HepG2 (cell line): ENCODE measurements at regions not wholly inside any gene's neighbourhood (a gene's known extent, or its start where the extent isn't known, plus 50 kb on each side); places are given as distances from the start of the nearest gene placed in this dataset.

ENCODE experiments used
- ATAC-seq: fragments of 200-7000 bp; cut with Tn5 transposase; 3 replicates; pipeline ENCODE4 v1.9.1; 2020; ENCODE audit warnings: mild to moderate bottlenecking, moderate library complexity
- BruUV-seq: library from RNA; stranded (reverse); fragments of 400-500 nt; replicated peaks from 2 replicates; lab custom pipeline; 2021; lab: Mats Ljungman, UMichigan
- CTCF ChIA-PET: fragments of 300-600 bp; formaldehyde crosslinking; extraction: SDS; loops from one replicate; lab custom pipeline; 2021; ENCODE audit warnings: low total read pairs, inconsistent platforms, low intra/inter-chr PET ratio; lab: Yijun Ruan, JAX
- POLR2A ChIA-PET: fragments of 350-600 bp; sonication (Branson Sonifier 250); formaldehyde crosslinking; loops from one replicate; lab custom pipeline; 2020; ENCODE audit warnings: antibody characterized with exemption, inconsistent platforms; lab: Yijun Ruan, JAX
- DNase-seq: peaks from one replicate; pipeline ENCODE4 v3.0.0-alpha.2; 2015; ENCODE audit warnings: low spot score
- FAIRE-seq: peaks from 3 replicates; lab custom pipeline; 2011; peaks lifted over from hg19 to GRCh38; lab: Jason Lieb, UNC
- H2AFZ ChIP-seq: one replicate; pipeline ENCODE4 v1.6.1; 2011; ENCODE audit warnings: low read length, inconsistent platforms
- H3K27ac ChIP-seq: fragments of 300-600 bp; 3 replicates; pipeline ENCODE4 v1.8.0; 2011; ENCODE audit warnings: mixed run types, mild to moderate bottlenecking, mixed read lengths, low read length, inconsistent platforms; ENCODE audit not compliant: insufficient read depth; ENCODE audit errors: extremely low read length
- H3K27me3 ChIP-seq, 2 experiments: fragments of 200-600 bp in 1 of 2; 2 replicates in 1 of 2; 3 replicates in 1 of 2; pipeline versions ENCODE4 v1.6.0 to v1.8.0; 2011; ENCODE audit warnings: low read length in 2 of 2, mild to moderate bottlenecking in 2 of 2, moderate library complexity in 2 of 2, inconsistent platforms in 1 of 2; ENCODE audit not compliant: insufficient read depth in 2 of 2, control insufficient read depth in 1 of 2
- H3K36me3 ChIP-seq, 2 experiments: fragments of 200-600 bp in 1 of 2; replicated peaks in 1 of 2; 2 replicates in 1 of 2; 3 replicates in 1 of 2; pipeline versions ENCODE4 v1.5.1 to v1.8.0; 2011; ENCODE audit warnings: low read length in 2 of 2, inconsistent platforms in 1 of 2; ENCODE audit not compliant: insufficient read depth in 2 of 2, control insufficient read depth in 1 of 2
- H3K4me1 ChIP-seq: 2 replicates; pipeline ENCODE4 v1.5.1; 2012; ENCODE audit warnings: low read length, inconsistent platforms; ENCODE audit not compliant: insufficient read depth
- H3K4me2 ChIP-seq: 2 replicates; pipeline ENCODE4 v1.6.0; 2011; ENCODE audit warnings: low read depth, low read length, inconsistent platforms
- H3K4me3 ChIP-seq, 3 experiments: fragments of 200-600 bp in 1 of 3; sonication (generic), shearing (Covaris generic) in 1 of 3; replicated peaks in 1 of 3; 2 replicates each; pipeline ENCODE4 v1.5.1; 2011 to 2016; ENCODE audit warnings: low read length in 3 of 3, inconsistent platforms in 2 of 3, low read depth in 2 of 3, mild to moderate bottlenecking in 2 of 3, control low read depth in 1 of 3, mixed read lengths in 1 of 3; ENCODE audit not compliant: insufficient read depth in 1 of 3
- H3K79me2 ChIP-seq: one replicate; pipeline ENCODE4 v1.6.1; 2011; ENCODE audit warnings: low read length, inconsistent platforms; ENCODE audit not compliant: insufficient read depth
- H3K9ac ChIP-seq: 2 replicates; pipeline ENCODE4 v1.6.0; 2011; ENCODE audit warnings: mild to moderate bottlenecking, low read depth, low read length, inconsistent platforms; ENCODE audit not compliant: insufficient read depth
- H3K9me3 ChIP-seq: 2 replicates; pipeline ENCODE4 v1.5.1; 2012; ENCODE audit warnings: mild to moderate bottlenecking, low read length
- H4K20me1 ChIP-seq: 2 replicates; pipeline ENCODE4 v1.6.0; 2011; ENCODE audit warnings: inconsistent platforms, mild to moderate bottlenecking, low read length, moderate library complexity; ENCODE audit not compliant: insufficient read depth
- GABPB1 ChIP-seq: IDR thresholded peaks from 2 replicates; pipeline ENCODE4 v1.6.1; 2016; ENCODE audit warnings: mild to moderate bottlenecking, missing genetic modification reagents, moderate library complexity, missing compliant biosample characterization
- HDAC2 ChIP-seq: sonication (generic); formaldehyde crosslinking; IDR thresholded peaks from 2 replicates; pipeline ENCODE4 v1.4.0; 2020; ENCODE audit warnings: missing genetic modification reagents
- KAT7 ChIP-seq: IDR thresholded peaks from 2 replicates; pipeline ENCODE4 v1.6.1; 2018; ENCODE audit warnings: borderline replicate concordance, missing compliant biosample characterization
- KDM5A ChIP-seq: fragments of 200-600 bp; sonication (generic); IDR thresholded peaks from 2 replicates; pipeline ENCODE4 v1.7.0; 2018; ENCODE audit warnings: antibody characterized with exemption, mild to moderate bottlenecking, low read length, borderline replicate concordance
- MAF1 ChIP-seq: sonication (generic); formaldehyde crosslinking; IDR thresholded peaks from 2 replicates; pipeline ENCODE4 v1.5.0; 2020; ENCODE audit warnings: missing genetic modification reagents, borderline replicate concordance
- NR2C2 ChIP-seq: sonication (generic); formaldehyde crosslinking; IDR thresholded peaks from 2 replicates; pipeline ENCODE4 v1.4.0; 2020; ENCODE audit warnings: missing genetic modification reagents, mild to moderate bottlenecking, moderate library complexity, borderline replicate concordance
- PAWR ChIP-seq: sonication (generic); formaldehyde crosslinking; IDR thresholded peaks from 2 replicates; pipeline ENCODE4 v1.4.0; 2020; ENCODE audit warnings: missing genetic modification reagents, mild to moderate bottlenecking, borderline replicate concordance
- RELA ChIP-seq: sonication (generic); formaldehyde crosslinking; IDR thresholded peaks from 2 replicates; pipeline ENCODE4 v1.4.0; 2020; ENCODE audit warnings: missing genetic modification reagents
- REXO4 ChIP-seq: sonication (generic); formaldehyde crosslinking; IDR thresholded peaks from 2 replicates; pipeline ENCODE4 v1.8.0; 2022; ENCODE audit warnings: missing genetic modification reagents, mild to moderate bottlenecking, borderline replicate concordance
- TEAD2 ChIP-seq: sonication (generic); formaldehyde crosslinking; IDR thresholded peaks from 2 replicates; pipeline ENCODE4 v1.9.0; 2021; ENCODE audit warnings: missing genetic modification reagents
- ZBTB21 ChIP-seq: sonication (generic); formaldehyde crosslinking; IDR thresholded peaks from 2 replicates; pipeline ENCODE4 v1.4.0; 2020; ENCODE audit warnings: missing genetic modification reagents
- ZNF20 ChIP-seq: sonication (generic); formaldehyde crosslinking; IDR thresholded peaks from 2 replicates; pipeline ENCODE4 v1.4.0; 2020; ENCODE audit warnings: mild to moderate bottlenecking, moderate library complexity, missing genetic modification reagents
- ZNF660 ChIP-seq: sonication (generic); formaldehyde crosslinking; IDR thresholded peaks from 2 replicates; pipeline ENCODE4 v1.5.1; 2020; ENCODE audit warnings: mild to moderate bottlenecking, low read depth, missing genetic modification reagents, borderline replicate concordance
- ZSCAN22 ChIP-seq: sonication (generic); formaldehyde crosslinking; IDR thresholded peaks from 2 replicates; pipeline ENCODE4 v1.4.0; 2020; ENCODE audit warnings: mild to moderate bottlenecking, missing genetic modification reagents
- WGBS: methylation state at CpG from one replicate; pipeline ENCODE4 v1.1.6; 2017; ENCODE audit warnings: low lambda C conversion rate; 5-methylcytosine and 5-hydroxymethylcytosine counted together
- in situ Hi-C: cut with HindIII; loops from 2 replicates; pipeline ENCODE4 v1.10.0; 2017; ENCODE audit warnings: low pct_unique_long_range_greater_than_20kb; ENCODE audit not compliant: extremely low pct_ligation_motif_present
- intact Hi-C: fragments of 100-400 bp; cut with micrococcal nuclease; formaldehyde crosslinking; loops from one replicate; pipeline ENCODE4 v1.10.0; 2022; ENCODE audit not compliant: unreplicated experiment
- TF ChIP-seq, protein P1 (sequence below): sonication (generic); formaldehyde crosslinking; IDR thresholded peaks from 2 replicates; pipeline ENCODE4 v1.5.1; 2020; ENCODE audit warnings: missing genetic modification reagents, mild to moderate bottlenecking, borderline replicate concordance
- TF ChIP-seq, protein P2 (sequence below): sonication (generic); formaldehyde crosslinking; IDR thresholded peaks from 2 replicates; pipeline ENCODE4 v1.4.0; 2020; ENCODE audit warnings: missing genetic modification reagents

DNA sequence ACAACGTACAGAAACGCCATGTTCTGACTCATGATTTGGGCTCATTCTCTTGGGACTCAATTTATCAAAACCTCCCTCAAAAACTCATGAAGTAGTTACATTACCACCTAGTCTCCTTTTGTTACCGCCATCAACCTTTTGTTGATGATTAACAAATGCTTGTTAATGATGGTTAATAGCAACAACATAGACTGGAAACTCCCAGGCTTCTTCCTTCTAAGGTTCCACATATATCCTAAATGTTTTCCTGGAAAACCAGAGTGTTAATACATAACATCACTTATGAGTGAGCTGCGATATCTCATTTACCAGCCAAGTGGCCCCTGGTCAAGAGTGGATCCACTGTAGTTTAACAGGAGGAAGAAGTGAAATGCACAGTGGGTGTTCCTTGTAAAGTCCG lies 176.3 kb downstream of the ERMARD start:
- Histone ChIP-seq H4K20me1 (no peaks in the 10 kb centered on the region), H3K9ac (no peak overlapping the region), H3K4me2 (no peak overlapping the region), H3K27me3 (peaks cover 0 to 16% of the 10 kb centered on the region in 2 experiments; a peak in 2 of 5 replicates), H3K27ac (no peak overlapping the region), H3K4me3 (no peak overlapping the region), H2AFZ (no peak overlapping the region), H3K4me1 (peaks cover 5% of the 10 kb centered on the region), H3K36me3 (no peaks in the 10 kb centered on the region), H3K9me3 (peaks cover 7% of the 10 kb centered on the region; the same call in 1 of the 2 replicates), H3K79me2 (no peaks in the 10 kb centered on the region)
- no peak for DNase-seq
- ChIA-PET POLR2A (no interaction called here), CTCF (no interaction called here)
- intact Hi-C loops (no loop called here), in situ Hi-C loops (no loop called here)
- 16% methylated on average over 5 of the region's 5 CpGs for WGBS
- TF ChIP-seq KDM5A (no peak), GABPB1 (CRISPR knock-in tag) (no peak), PAWR (CRISPR knock-in tag) (no peak), RELA (no peak)
- ATAC-seq, result no peak
- BruUV-seq, result no TSS peak
- no peak for FAIRE-seq

DNA sequence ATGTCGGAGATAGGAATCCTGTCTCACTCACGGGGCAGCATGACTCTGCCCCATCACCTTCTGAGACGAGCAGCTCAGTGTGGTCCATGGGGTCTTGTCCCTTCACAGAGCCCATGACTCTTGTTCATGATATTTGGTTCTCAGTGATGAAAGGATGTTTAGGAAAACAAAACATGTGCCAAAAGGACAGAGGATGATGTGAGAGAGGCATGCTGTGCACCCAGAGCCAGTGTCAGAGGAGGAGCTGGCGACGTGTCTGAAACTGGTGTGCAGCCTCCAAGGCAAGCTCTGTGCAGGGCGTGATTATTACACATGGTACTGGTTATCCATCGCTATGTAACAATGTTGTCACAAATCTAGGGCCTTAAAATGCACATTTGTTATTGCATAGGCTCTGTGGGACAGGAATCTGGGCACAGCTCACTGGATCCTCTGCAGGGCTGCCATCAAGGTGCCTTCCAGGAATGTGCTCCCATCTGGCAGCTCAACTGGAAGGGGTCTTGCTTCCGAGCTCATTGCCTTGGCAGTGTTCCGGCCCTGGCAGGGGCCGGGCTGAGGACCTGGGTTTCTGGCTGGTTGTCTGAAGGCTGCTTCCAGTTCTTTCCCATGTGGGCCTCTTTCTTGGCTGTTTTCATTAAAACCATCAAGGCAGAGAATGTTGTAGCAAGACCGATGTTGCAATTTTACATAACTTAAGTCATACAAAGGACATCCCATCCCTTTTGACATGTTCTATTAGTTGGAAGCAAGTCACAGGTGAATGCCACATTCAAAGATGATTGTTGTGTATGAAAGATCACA lies 175.4 kb downstream of the ERMARD start:
- in situ Hi-C loops, result no loop called here
- no peak for ATAC-seq
- TF ChIP-seq REXO4 (no peak), ZNF660 (CRISPR knock-in tag) (no peak), HDAC2 (CRISPR knock-in tag) (no peak), TEAD2 (no peak), GABPB1 (CRISPR knock-in tag) (no peak), NR2C2 (CRISPR knock-in tag) (no peak), KAT7 (CRISPR knock-in tag) (no peak), ZBTB21 (CRISPR knock-in tag) (no peak), MAF1 (CRISPR knock-in tag) (no peak), ZNF20 (CRISPR knock-in tag) (no peak), ZSCAN22 (CRISPR knock-in tag) (no peak)
- TF ChIP-seq, protein P1, sequence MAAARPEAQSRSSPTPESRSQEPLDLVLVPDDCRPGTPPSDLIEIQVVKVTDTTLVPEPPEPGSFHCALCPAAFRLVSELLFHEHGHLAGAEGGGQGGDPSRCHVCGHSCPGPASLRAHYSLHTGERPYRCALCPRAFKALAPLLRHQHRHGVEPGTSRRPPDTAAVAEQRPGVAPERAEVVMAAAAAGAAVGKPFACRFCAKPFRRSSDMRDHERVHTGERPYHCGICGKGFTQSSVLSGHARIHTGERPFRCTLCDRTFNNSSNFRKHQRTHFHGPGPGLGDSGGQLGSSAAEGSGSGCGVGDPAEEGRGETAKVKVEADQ, result no peak
- TF ChIP-seq, protein P2, sequence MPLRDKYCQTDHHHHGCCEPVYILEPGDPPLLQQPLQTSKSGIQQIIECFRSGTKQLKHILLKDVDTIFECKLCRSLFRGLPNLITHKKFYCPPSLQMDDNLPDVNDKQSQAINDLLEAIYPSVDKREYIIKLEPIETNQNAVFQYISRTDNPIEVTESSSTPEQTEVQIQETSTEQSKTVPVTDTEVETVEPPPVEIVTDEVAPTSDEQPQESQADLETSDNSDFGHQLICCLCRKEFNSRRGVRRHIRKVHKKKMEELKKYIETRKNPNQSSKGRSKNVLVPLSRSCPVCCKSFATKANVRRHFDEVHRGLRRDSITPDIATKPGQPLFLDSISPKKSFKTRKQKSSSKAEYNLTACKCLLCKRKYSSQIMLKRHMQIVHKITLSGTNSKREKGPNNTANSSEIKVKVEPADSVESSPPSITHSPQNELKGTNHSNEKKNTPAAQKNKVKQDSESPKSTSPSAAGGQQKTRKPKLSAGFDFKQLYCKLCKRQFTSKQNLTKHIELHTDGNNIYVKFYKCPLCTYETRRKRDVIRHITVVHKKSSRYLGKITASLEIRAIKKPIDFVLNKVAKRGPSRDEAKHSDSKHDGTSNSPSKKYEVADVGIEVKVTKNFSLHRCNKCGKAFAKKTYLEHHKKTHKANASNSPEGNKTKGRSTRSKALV (CRISPR knock-in tag), result no peak

More for the DNA sequence above, 175.4 kb downstream of the ERMARD start:
- Histone ChIP-seq H3K4me1 (peaks cover 14% of the 10 kb centered on the region), H2AFZ (no peak overlapping the region), H3K9ac (no peak overlapping the region), H3K79me2 (no peaks in the 10 kb centered on the region), H3K4me3 (no peak overlapping the region), H3K4me2 (no peak overlapping the region), H3K27me3 (peaks cover 0 to 12% of the 10 kb centered on the region in 2 experiments; a peak in 1 of 5 replicates), H4K20me1 (no peaks in the 10 kb centered on the region), H3K36me3 (no peaks in the 10 kb centered on the region), H3K27ac (no peak overlapping the region), H3K9me3 (peaks cover 7% of the 10 kb centered on the region; the same call in 1 of the 2 replicates)
- CTCF ChIA-PET, result no interaction called here
- DNase-seq (no peak), FAIRE-seq (no peak)
- intact Hi-C loops, result no loop called here
- BruUV-seq, result no TSS peak
- POLR2A ChIA-PET, result no interaction called here
- WGBS, result 30% methylated on average over 11 of the region's 11 CpGs
